GM18868 (cell line): ENCODE measurements at regions not wholly inside any gene's neighbourhood (a gene's known extent, or its start where the extent isn't known, plus 50 kb on each side); places are given as distances from the start of the nearest gene placed in this dataset.
A peak's percentile ranks its signal among the peaks of the same experiment; 100 is the strongest.

Experiments
- ATAC-seq: cut with Tn5 transposase; IDR thresholded peaks from one replicate; pipeline ENCODE4 v1.9.1; 2021; ENCODE audit warnings: mild to moderate bottlenecking, moderate library complexity; ENCODE audit not compliant: unreplicated experiment

DNA sequence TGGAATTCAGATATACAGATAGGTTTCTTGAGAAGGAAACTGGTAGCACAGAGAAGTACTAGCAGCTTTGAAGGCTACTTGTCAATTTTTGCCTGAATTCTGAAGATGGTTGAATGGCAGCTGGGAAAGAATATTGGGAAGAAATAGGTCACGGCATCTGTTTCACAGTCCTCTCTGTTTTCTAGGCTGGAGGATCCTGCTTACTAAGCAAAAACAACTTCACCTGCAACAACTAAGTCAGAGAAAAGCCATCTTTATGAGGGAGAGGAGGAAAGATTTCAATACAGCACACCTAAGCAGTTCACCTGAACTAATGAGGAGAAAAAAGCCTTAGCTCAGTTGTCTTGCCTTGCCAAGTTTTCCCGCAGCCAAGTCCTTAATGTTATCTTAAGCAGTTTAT lies 975.5 kb upstream of the EPHA7 start:
- ATAC-seq: no peak

DNA sequence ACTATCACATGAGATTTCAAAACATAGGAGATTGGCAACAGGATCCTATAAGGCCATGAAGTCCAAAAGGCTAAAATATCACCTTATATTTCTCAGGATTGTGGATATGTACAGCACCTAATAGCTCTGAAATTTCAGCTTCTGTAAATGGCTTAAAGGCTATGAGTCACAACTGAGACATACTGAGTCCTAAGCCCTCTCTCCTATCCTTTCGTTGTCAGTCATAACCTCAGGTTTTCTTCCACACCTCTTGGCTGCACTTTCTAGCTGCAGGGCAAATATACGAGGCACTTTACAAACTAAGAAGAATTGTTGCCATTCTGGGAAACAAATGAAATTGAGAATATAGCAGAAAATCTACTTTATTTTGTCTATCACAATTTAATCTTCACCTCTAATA lies 969.9 kb upstream of the EPHA7 start:
- no peak for ATAC-seq

GRCh38 chr6:94377835-94378234 lies 958.5 kb upstream of the EPHA7 start:
- ATAC-seq: no peak

GRCh38 chr6:94376876-94377275 lies 957.5 kb upstream of the EPHA7 start:
- ATAC-seq: no peak

- no peak for ATAC-seq
These were observed 952.9 kb upstream of the EPHA7 start for GRCh38 chr6:94372229-94372628.

DNA sequence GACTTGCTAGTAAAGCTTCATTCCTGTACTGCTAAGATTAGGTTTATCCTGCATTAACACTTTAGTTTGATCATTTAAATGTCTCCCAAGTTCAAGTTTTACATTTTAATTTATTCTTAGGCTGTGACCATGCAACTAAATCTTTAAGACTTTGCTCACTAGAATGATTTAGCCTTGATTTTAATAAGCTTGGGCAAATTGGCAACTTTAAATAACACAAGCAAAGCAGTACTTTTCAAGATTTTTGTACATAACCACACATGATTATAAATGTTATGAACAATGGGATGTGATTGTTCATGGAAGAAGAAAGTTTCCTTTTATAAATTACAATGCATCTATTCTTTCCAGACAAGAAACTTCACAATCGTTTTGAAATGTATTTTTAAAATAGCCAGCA lies 948.0 kb upstream of the EPHA7 start:
- ATAC-seq: no peak

- ATAC-seq: no peak
These were observed 942.9 kb upstream of the EPHA7 start for GRCh38 chr6:94362061-94362864.

GRCh38 chr6:94361304-94362060 lies 942.1 kb upstream of the EPHA7 start:
- ATAC-seq: no peak

DNA sequence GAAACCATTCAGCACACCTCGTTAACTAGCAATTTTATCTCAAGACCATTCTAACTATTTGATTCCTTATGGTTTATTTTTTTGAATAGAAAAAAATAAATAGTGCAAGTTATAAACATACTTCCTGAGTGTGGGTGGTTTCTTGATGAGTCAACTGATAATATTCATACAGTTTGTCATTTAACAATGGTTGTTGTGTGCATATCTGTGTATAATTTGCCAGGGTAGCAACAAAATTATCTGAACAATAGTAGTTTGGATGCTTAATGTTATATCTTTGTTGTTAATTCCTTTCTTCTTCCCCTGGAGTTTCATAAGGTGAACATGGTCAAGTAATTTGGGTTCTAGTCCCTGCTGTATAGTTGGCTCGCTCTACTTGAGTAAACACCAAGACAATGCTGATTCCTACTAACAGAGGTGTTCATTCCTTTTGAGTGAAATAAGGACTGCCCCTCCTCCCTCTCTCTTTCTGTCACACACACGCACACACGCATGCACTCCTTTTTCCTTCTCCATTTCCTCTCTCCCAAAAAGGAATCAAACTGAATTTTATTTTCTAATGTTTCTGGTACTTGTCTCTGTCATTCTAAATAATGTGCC lies 938.1 kb upstream of the EPHA7 start:
- ATAC-seq: no peak

DNA sequence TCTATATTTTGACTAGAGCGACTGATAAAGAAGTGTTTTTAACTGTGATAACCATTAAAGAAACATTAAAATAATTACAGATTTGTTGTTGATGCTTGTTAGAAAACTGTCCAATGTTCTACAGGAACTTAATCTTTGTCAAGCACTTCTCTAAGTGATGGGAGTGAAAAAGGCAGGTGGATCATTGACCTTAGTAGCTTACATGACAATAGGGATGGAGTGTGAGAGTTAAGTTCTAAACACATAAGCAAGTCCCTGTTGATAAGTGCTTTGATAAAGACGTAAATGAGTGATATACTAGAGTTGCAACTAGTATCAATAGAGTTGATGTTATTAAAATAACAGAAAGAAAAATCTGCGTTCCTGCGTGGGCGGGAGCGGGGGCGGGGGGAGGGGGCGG lies 931.5 kb upstream of the EPHA7 start:
- no peak for ATAC-seq

DNA sequence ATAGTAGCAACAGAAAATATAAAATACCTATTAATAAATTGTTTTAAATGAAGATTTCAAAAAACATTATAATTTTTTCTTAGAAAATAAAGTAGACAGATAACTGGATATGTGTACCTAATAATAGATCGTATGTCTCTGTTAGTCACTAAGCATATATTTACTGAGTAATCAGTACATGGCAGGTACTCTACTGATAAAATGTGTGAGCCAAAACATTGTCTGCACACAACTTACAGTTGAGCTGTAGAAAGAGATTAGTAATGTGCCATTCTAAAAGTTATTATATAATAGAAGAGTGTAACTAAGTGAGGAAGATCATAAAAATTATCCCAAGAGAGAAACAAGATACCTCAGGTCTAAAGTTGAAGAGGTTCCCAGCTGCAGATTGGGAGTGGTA lies 929.9 kb upstream of the EPHA7 start:
- ATAC-seq: no peak

GRCh38 chr6:94344866-94345265 lies 925.5 kb upstream of the EPHA7 start:
- no peak for ATAC-seq

GRCh38 chr6:94341173-94341572 lies 921.8 kb upstream of the EPHA7 start:
- no peak for ATAC-seq

GRCh38 chr6:94323853-94324252 lies 904.5 kb upstream of the EPHA7 start:
- ATAC-seq: no peak

GRCh38 chr6:94300424-94301144 lies 881.2 kb upstream of the EPHA7 start:
- no peak for ATAC-seq

DNA sequence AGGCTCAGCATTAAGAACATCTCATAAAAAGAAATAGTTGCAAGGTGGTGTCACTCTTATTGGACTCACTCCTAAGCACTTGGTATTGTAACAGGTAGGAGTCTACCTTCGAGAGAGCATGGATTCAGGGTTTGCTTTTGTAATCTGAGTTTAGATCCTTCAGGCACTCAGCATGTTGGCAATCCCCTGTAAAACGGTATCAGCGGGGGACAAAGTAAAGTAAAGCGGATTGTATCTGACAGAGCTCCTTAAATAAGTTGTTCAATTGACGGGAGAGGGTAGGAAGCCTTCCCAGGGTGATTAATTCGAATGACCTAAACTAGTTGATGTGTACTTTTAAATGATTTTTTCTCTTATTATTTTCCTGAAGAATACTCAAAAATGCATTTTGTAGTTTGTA lies 869.8 kb upstream of the EPHA7 start:
- no peak for ATAC-seq

GRCh38 chr6:94278146-94278545 lies 858.8 kb upstream of the EPHA7 start:
- ATAC-seq: no peak

GRCh38 chr6:94272327-94272726 lies 853.0 kb upstream of the EPHA7 start:
- ATAC-seq: no peak

DNA sequence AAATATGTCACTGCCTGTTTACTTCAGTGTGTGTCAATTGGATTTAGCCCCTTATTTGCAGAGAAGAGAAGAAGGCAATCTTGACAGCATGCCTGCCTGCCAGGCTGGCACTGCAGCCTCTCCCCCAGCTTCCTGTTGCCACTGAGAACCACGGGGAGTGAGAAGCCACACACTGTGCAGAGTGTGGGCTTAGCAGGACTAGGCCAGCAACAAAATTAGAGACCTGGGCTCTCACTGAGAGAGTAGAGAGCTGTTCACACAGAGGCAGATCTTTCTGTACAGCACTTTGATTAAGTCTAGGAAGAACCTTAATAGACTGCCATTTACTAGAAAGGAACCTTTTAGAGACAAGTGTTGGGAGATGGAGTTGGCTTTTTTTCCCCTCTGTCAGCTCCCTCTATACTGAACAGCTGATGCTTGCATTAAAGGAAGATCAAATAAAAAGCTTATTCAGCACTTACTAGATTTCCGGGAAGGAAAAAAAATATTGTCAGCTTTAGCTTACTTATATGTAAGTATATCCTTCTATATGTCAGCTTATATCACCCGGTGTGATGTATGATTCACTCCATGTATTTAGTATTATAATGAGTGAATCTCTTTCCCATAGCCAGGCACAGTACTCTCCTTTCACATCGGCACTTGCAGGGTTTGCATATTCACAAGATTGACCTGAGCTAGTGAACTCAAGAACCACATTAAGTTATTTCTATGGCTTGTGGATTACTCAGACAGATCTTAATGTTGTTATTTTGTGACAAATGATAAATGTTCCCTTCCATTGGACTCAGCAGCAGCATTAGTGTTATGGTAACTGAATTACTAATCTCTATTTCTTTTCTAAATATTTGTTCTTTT lies 851.0 kb upstream of the EPHA7 start:
- peak; percentile 51 for ATAC-seq

DNA sequence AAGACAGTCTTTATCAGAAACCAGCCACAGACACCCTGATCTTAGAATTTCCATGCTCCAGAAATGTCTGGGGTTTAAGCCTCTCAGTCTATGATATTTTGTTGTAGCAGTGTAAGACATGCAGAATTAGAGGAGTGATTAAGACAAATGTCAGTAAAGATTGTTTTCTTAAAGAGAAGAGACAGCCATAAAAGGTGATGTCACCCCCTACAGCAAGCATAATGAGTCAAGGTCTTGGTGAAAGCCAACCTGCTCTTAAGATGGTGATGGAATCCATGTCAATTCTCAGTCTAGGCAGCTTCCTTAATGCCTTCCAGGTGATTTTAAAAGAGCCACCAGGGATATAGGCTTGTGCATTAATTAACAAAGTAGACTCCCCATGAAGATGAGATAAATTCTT lies 849.9 kb upstream of the EPHA7 start:
- ATAC-seq: no peak
